Stimulated activated CD8-positive, alpha-beta memory T cell treated with anti-CD3 and anti-CD28 coated beads, Interleukin-12 subunit alpha, Interleukin-12 subunit beta, amount 100 ng/mL, for 1 hour (primary cell): ENCODE measurements at regions not wholly inside any gene's neighbourhood (a gene's known extent, or its start where the extent isn't known, plus 50 kb on each side); places are given as distances from the start of the nearest gene placed in this dataset.

Experiments used
- DNase-seq: peaks from one replicate; pipeline ENCODE4 v3.0.0-alpha.2; 2020; ENCODE audit warnings: low read depth

DNA sequence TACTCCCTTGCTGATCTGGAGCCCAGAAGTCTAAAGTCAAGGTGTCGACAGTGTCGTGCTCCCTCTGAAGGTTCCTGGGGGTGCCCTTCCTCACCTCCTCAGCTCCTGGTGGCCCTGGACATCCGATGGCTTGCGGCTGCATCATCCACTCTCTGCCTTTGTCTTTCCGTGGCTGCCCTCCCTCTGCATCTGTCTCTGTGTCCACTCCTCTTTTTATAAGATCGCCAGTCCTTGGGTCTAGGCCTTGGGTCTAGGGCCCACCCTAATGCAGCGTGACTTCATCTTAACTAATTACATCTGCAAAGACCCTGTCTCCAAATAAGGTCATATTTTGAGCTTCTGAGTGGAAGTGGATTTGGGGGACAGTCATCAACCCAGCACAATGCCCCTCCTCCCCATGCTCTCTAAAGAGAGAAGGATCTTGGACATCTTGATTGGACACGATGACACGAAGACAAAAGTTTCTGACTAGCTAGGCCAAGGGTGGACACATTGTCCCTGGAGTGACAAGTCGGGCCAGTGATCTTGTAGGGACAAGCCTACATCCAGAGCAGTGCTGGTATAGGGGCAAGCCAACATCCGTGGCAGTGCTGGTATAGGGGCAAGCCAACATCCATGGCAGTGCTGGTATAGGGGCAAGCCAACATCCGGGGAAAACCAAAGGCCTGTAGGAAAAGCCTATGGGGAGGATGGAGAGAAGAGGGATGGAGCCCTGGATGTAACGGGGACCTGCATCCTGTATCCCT is 93.9 kb upstream of the DIO3 start:
- no peak for DNase-seq

DNA sequence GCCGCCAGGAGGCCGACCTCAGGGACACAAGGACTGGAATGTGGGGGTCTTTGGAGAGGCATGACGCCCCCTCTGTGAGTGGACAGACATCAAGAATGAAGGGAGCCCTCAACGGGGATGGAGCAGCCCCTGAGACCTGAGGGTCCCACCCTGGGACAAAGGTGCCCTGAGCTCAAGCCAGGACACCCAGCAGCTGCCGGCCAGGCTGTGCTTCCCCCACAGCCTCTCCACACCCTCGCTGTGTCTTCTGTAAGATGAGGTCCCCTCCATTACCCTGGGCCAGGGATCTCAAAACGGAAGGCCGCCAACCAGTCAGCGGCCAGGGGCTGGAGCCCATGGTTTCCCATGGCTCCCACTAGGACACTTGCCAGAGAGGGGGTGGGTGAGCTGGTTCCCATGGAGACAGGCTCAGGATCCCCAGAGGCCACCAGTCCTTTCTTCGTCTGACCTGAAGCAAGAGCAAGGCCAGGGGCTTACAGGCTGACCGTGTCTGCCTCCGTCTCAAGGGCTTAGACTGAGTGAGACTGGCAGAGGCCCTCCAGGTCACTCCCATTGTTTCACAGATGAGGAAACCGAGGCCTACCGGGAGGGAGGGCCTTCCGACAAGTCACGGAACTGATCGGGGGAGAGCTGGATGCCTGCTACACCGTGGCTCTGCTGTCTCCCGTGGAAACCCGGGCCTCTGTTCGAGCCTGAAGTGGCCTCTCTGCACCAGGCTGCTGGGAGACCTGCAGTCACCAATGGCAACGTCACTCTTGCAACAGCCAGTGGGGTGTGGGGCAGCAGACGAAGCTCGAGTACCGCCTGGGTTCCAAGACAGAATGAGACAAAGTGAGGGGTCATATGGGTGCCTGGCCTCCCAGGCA is 91.7 kb upstream of the DIO3 start:
- no peak for DNase-seq

- DNase-seq: no peak
Measured at GRCh38 chr14:101470266-101470665, 91.0 kb upstream of the DIO3 start.

DNA sequence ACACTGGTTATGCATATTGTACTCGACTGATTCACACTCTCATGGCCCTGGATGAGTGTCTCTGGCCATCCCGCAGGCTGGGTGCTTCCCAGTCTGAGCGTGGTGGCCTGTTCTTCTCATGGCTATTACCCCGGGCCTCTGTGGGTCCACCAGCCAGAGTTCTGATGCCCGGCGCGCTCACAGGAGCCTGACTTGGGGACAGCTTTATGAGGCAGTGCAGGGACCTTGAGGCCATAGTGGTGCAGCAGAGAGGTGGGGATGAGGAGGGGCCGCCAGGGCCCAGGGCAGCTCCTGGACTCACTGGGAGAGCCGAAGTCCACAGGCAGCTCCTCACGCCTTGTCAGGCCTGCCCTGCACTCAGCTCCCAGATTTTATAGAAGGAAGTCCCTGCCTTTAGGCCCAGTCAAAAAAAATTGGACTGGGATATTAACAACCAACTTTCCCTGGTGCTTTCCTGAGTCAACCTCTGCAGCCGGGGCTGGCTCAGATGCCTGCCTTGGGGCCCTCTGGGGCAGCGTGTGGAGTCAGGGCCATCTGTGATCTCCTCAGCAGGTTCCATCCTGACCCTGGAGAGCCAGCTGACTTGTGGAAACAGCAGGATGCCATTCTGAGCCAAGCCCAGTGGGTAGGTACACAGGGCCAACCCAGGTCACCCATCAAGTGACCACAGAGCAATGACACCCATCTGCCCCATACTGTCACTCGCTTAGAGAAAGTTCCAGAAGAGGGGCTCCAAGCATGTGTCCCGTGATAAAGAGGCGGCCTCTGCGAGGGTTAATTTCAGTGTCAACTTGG is 89.4 kb upstream of the DIO3 start:
- DNase-seq: no peak

GRCh38 chr14:101472518-101472849 is 88.8 kb upstream of the DIO3 start:
- DNase-seq: no peak

DNA sequence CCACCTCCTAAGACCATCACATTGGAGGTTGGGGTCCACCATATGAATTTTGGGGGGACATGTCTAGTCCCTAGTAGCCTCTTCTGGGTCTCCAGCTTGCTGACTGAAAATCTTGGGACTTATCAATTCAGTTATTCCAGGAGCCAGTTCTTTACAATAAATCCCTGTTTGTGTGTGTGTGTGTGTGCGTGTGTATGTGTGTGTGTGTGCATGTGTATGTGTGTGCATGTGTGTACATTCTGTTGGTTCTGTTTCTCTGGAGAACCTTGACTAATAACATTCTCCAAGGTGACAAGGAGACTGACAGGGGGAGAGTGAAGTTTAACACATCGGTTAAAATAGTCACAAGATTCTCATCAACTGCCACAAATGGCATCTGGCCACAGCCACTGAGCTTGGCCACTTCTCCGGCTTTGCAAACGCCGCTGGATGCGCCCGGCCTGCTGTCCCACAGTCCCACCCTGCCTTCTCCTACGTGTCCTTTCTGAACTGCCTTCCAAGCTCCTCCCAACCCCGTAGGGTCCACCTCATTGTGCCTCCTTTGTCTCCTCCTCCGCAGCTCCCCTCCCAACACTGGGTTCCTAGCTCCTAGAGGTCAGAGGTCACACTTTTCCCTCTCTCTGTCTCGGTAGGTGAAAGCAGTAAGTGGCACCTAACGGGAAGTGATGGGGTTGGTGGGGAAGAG is 88.1 kb upstream of the DIO3 start:
- DNase-seq: no peak

DNA sequence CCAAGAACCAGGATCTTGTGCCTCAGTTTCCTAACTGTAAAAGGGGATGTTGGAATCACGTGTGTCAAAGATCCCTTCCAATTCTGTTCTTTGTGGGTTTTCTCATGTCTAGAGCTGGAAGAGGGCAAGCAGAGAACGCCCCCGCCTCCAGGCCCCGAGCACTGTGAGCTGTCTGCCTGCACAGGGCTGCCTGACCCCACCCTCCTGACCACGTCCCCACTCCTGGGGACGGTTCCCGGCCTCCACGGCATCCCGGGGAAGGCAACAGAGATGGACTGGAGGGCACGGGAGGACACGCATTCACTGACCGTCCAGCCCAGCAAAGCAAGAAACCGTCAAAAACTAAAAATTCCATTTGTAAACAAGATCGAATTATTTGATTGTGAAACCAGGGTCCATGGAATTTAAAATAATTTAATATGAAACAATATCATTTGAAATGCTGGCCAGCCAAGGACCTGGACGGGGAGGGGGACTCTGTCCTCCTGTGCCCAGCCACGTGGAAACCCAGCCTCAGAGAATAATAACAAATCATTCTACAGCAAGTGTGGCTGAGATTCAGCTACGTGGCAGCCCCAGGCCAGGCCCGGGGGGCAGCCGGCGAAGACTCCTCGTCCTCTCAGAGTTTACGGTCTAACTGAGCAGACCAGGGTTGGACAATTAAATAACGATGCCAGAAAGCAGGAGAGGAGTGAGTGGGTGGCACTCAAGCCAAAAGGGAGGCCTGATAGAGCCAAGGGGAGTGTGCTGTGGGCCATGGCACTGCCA is 87.3 kb upstream of the DIO3 start:
- DNase-seq: no peak

DNA sequence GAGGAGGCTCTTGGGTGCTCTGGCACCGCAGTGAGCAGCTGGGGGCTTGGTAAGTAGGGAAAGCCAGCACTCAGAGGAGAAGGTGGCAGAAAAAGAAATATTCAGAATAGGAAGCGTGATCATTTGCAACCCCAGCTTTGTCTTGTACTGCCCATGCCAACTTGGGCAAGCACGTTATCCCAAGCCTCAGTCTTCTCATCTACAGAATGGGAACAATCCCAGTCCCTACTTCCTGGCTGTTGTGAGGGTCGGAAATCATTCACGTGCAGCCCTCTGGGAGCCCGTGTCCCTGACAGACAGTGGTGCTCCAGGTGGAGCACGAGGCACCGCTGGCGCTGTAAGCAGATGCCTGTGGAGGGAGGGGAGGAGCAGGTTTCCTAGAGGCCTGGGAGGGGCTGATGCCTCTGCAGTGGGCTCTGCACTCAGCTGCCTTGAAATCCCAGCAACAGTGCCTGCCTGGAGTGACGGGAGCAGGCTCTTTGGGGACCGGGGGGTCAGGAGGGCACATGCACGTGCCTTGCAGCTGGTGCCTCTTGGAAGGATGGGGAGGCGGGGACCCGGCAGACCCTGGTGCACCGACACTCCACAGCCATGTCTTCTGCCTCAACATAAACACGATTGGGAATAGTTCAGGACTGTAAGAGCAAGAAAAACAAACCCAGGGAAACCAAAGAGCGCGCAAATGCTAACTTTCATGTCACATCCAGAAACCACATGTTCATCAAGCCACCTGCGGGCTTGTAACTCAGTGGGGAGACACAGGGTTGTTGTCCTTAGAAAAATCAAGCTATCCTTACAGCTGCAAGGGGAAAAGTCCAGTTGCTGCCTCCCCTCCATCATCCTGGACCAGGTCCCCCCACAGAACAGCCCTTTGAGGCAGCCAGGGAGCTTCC is 86.5 kb upstream of the DIO3 start:
- DNase-seq: no peak

DNA sequence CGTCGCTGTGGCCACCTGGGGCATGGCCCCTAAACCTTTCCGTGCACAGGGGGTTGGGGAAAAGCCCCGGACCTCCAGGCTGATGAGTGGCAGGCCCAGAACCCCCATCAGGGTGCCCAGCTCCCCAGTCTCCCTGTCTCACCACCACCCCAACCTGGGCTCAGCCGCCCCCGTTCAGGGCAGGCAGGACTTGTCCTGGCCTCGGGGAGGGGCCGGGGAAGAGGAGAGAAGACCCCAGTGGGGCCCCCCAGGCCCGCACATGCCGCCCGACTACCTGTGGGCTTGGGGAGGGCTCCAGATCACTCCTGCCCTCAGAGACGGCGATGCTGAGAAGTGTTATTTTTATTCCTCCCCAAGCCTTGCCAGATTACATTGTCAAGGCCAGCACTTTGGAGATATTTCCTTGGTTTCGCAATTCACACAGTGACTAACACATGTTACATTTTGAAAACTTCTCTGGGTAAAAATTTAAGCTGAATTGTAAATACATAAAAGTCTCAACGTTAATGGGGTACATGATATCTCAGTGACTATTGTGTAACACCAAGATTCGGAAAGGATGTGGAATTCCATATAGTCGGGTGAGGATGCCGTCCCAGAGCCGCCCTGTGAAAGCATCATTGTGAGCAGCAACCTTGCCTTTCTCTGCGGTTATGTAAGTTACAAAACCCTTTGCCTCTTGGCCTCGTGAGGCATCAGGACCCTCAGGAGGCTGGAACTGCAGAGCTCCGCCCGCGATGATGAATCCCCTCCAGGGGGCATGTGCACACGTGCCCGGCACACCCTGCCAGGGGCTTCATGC is 85.6 kb upstream of the DIO3 start:
- no peak for DNase-seq

DNA sequence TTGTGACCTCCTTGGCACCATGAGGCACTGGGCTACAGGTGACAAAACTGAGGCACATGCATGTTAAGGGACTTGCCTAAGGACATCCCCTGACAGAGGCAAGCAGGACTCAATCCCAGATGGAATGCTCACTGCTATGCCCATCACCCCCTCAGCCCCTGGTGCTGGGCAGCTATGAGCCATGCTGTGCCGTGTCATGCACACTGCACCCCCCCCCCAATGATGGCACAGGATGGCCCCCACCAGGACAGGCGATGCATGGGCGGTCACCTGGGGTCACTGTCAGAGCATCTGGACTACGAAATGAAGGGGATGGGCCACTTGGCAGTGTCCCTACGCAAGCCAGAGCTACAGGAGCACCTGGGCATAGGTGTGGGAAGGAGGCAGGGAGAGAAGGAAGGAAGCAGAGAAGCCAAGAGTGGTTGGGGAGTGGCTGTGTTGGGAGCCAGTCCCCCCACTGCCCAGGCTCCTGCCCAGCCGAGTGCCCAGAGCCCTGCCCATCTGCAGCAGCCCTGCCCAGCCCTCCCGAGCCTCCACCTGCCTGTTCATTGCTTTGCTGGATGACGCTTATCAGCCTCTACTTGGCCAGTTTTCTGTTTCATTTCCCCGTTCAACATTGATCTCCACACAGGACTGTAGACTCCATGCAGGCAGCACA is 84.9 kb upstream of the DIO3 start:
- DNase-seq: no peak

GRCh38 chr14:101476916-101477553 is 84.3 kb upstream of the DIO3 start:
- DNase-seq: no peak

DNA sequence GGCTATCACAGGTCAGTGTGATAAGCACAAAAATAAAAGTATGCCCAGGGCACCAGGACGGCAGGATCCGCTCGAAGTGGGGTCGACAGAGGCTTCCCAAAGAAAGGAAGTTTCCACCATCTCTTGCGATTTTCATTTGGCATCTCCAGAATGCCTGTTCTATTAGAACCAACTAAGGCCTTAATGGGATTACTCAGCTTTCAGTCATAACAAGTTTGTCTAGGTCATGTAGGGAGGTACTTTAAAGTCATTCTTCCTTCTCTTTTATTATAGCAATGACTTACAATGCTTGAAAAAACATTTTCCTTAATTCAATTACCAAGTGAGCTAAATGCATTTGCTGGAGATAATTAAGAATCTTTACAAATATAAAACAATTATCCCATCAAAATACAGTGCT is 83.6 kb upstream of the DIO3 start:
- DNase-seq: no peak

DNA sequence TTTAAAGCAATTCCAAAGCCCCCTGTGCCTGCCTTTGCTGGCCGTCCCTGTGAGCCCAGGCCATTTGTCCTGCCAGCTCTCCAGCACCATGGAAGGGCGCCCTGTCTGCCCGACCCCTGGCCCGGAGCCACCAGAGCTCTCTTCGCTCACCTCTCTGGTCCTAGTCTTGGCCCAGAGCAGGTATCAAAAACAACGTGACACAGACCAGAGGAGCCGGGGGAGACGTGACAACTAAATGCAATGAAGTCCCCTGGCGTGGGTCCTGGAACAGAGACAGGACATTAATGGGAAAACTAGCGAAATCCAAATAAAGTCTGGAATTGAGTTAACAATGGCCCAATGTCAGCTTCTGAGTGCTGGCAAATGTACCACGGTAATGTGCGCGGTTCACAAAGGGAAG is 83.2 kb upstream of the DIO3 start:
- no peak for DNase-seq

GRCh38 chr14:101478796-101479410 is 82.4 kb upstream of the DIO3 start:
- DNase-seq: no peak

DNA sequence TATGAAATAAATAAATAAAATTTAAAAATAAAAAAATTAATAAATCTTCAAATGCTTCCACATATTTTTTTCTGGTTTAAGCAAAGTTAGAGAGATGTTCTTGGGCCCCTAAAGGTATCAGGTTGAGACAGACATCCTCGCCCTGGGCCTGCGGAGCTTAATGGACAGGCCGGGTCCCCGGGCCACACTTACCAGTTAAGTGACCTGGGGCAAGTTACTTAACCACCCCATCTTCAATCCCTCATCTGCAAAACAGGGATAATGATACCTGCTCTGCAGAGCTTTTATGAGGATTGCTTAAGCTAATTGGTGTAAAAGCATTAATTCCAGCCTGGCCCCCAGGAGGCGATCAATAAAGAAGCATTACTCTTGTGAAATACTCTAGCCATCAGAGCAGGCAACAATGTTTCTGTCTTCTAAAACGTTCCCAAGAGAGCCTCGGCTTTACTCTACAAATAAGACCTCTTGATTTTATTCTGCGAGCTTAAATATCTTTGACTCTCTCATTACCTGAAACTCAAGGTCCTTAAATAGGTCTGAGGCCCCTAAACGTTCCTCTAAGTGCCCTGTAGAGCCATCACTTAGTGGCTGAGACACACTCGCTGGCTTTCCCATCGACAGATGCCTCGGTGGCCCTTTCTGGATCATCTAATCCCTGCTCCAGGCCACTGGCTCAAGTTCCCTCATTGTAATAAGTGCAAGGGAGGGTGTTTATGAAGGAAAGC is 81.1 kb upstream of the DIO3 start:
- no peak for DNase-seq

DNA sequence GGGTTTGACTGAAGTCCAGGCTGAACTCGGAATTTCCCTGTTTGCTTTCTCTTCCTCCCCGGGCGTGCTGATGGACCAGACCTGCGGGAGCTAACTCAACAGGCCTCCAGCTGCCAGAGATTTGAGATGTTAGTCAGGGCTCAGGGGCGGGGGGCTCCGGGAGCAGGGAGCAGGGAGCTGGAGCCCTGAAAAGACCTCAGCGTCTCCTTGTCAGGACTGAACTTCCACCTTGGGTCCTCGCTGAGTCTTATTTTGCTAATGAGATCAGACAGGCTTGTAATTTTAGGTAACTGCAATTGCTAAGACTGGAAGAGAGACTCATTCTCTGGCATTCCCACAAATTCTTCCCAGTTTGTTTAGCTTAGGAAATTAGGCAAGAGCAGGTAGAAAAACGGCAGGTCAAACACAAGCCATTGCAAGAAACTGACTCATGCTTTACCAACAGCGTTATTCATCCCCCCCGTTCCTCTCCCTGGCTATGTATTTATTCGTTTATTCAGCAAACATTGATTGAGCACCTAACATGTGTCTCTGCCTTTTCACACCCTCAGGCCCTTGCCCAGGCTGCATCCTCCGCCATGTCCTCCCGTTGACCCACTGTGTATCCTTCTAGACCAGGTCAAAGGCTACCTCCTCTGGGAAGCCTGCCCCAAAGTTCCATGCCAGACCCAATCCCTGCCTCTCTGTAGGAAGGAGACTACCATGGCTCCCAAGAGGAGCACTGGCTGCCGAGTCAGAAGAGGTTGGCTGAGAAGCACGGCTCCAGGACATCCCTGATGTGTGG is 80.4 kb upstream of the DIO3 start:
- no peak for DNase-seq

DNA sequence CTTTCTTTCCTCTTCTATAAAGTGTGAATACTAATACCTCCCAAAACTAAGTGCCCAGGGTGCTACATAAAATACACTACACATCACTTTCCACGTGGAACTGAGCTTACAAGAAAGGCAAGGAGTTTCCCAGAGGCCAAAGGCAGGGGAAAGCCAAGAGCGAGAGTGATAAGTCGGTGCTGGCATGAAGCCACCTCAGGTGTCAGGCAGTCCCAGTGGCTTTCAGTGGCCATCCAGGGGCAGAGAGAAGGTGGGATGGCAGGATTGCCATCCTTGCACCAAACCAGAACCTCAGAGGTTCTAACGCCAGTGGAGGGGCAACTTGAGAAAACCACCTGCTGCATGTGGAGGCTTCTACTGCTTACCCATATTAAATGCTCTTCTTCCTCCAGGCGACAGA is 79.7 kb upstream of the DIO3 start:
- no peak for DNase-seq
